VCaP (cell line): ENCODE measurements at regions not wholly inside any gene's neighbourhood (a gene's known extent, or its start where the extent isn't known, plus 50 kb on each side); places are given as distances from the start of the nearest gene placed in this dataset.
"Not testable (repeated sequence)": the region's sequence is repeated elsewhere in the genome, so short reads cannot be mapped to it uniquely, and the experiment has no call there.

Experiments
- H3K27ac ChIP-seq: fragments of 450-650 bp; 2 replicates; pipeline ENCODE4 v1.5.1; 2017
- TF ChIP-seq, protein P1 (sequence below): fragments of 450-650 bp; conservative IDR thresholded peaks from 2 replicates; pipeline ENCODE4 v1.5.1; 2017; ENCODE audit warnings: mild to moderate bottlenecking, moderate library complexity

DNA sequence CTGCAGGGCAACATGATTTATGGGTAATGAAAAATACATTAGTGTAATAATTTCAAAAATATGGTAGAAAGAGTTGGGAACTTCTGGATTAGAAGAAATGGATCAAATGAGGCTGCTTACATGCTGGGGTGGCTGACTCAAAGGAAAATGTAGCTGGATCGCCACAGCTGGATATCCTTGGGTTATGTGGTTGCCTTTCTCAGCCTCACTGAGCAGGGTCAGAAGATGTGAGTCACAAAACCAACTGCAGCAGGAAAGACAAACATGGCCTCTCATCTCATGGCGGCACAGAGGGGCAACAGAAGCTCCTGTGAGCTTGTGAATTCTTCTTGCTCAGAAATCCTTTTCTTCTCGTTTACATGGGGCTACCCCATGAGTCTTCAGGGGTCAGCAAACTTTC, 317.1 kb upstream of the SPRED2 start:
- no peak overlapping the region for H3K27ac ChIP-seq
- TF ChIP-seq, protein P1, sequence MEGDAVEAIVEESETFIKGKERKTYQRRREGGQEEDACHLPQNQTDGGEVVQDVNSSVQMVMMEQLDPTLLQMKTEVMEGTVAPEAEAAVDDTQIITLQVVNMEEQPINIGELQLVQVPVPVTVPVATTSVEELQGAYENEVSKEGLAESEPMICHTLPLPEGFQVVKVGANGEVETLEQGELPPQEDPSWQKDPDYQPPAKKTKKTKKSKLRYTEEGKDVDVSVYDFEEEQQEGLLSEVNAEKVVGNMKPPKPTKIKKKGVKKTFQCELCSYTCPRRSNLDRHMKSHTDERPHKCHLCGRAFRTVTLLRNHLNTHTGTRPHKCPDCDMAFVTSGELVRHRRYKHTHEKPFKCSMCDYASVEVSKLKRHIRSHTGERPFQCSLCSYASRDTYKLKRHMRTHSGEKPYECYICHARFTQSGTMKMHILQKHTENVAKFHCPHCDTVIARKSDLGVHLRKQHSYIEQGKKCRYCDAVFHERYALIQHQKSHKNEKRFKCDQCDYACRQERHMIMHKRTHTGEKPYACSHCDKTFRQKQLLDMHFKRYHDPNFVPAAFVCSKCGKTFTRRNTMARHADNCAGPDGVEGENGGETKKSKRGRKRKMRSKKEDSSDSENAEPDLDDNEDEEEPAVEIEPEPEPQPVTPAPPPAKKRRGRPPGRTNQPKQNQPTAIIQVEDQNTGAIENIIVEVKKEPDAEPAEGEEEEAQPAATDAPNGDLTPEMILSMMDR: no peak

DNA sequence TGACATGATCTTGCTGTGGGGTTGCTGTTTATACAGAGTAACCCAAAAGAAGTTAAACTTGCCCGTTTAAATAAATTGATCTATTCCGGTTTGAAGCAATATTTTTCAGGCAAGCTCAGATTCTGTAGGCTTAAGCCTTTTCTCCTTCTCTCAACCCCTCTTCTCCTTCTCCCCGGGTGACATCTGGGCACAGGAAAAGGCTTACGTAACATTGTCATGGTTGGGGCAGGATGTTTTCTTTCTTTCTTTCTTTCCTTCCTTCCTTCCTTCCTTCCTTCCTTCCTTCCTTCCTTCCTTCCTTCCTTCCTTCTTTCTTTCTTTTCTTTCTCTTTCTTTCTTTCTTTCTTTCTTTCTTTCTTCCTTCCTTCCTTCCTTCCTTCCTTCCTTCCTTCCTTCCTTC, 315.5 kb upstream of the SPRED2 start:
- H3K27ac ChIP-seq: not testable (repeated sequence)

DNA sequence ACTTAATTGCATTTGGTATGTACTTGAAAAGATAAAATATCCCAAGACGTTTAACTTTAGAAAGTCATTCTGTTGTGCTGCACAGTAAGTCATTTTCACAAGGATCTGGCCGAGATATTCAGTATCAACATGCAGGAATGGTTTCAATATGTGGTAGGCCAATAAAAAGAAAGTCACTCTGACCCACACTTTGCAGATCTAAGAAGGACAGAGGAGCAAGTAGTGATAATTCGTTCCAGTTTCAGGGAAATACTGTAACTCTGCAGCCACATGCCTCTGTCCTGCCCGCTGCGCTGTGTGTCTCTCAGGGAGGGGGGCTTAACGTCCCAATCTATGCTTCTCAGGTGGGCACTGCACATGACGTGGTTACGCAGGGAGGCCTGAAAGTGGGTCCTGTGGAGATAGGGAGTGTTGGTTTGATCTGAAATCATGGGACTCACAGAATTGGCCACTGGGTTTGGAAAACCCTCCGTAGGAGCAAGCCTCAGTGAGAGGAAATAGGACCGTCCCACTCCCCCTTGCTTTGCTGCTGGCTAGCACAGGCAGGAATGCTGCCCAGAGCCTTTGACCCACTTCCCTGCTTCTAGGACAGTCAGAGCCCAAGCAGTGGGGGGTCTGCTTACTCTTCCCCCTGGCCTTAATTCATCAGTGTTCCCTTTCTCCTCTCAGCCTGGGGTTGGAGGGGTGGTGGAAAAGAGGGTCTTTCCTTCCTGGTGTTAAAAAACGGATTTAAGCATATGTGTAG, 314.7 kb upstream of the SPRED2 start:
- H3K27ac ChIP-seq: no peak overlapping the region
- TF ChIP-seq, protein P1: no peak

DNA sequence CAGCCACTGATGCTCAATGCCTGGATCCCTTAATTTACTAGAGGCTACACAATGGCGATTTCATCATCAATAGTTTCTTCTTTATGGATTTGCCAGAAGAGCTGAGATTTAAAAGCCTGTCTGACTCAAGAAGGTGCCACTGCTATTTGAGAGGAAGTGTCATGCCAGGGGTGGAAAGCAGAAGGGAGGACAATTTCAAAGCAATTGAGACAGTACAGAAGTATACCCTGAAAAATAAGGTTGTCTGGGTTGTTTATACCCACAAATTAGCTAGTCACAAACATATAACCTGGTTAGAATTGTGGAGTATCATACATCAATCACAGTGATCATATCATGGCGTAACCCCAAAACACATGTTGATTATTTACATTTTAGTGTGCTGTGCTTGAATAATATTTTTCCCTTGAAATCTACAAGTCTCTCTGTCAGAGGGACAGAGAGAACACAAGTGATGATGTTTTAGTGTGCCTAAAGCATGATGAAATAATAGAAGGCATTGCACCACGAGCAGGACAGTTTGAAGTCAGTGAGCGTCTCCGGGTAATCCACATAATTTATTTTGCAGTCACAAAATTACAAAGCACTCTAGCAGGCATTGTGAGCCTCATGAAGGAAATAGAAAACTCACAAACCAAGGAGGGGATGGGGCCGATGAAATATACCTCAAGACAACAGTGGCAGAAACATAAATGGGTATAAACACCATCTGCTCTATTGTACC, 312.2 kb upstream of the SPRED2 start:
- no peak overlapping the region for H3K27ac ChIP-seq
- TF ChIP-seq, protein P1: no peak

DNA sequence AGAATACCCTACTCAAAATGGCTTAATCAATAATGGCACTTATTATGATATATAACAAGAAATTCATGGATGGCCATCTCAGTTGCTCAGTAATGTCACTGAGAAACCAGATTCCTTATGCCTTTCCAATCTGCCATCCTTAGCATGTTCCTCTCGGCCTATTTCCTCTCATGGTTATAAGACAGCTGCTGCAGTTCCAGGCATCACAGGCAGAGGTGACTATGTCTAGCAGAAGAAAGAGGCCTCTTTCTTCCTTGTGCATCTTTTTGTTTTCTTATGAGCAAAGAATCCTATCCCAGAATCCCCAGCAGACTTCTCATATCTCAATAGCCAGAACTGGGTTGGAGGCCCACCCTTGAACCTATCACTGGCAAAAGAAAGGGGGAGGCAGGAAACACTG, 310.6 kb upstream of the SPRED2 start:
- TF ChIP-seq, protein P1: no peak
- H3K27ac ChIP-seq: no peak overlapping the region

DNA sequence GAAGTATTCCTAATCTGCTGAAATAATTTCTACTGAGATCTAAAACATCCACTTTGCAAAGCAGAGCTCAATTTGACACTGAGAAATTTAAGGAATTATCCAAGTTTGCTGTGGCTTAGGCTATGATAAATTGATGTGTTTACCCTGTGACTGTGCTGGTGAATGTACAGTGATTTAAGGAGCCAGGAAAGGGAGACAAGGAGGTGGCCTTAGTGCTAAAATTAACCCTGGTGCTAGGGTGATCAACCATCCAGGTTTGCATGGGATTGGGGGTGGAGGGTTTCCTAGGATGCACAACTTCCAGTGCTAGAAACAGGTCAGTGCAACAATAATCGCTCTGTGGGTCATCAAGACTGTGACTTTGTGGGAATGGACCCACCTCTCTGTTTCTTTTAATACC, 307.5 kb upstream of the SPRED2 start:
- no peak overlapping the region for H3K27ac ChIP-seq
- TF ChIP-seq, protein P1: no peak

DNA sequence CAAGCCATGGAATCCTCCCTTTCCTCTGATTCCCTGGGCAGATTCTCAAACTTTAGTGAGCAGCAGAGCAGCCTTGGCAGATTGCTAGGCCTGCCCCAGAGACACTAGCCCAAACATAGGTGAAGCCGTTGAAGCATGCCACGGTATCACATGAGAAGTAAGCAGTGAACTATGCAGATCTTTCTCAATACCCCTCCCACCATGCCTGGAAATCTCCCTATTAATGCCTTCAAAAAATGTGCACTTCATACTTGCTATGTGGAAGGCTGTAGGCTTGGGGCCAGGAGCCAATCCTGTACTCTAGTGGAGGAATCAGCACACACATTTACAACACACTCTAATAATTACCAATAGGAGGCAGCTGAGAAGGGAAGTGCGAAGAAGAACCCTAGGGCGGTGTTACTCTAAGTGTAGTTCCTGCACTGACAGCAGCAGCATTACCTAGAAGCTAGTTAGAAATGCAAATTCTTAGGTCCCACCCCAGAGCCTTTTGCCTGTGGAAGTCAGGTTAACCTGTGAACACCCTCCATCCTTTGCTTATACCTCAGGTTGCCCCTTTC, 305.1 kb upstream of the SPRED2 start:
- TF ChIP-seq, protein P1: no peak
- no peak overlapping the region for H3K27ac ChIP-seq

DNA sequence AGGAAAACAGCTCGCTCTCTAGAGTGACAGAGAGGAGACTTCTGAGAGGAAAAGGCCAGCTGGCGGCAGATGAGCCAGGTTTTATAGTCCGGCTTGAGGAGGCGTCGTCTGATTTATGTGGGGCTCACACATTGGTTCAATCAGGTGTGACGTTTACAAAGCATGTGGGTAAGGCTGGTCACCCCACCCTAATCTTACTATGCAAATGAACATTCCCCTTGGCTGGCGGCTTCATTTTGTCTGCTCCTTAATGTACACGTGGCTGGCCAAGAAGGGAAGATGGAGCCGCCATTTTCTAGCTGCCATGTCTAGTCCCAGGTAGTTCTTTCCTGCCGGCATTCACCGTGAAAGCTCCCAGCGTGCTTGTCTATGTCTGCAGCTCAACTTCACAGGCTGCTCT, 299.1 kb upstream of the SPRED2 start:
- no peak overlapping the region for H3K27ac ChIP-seq
- TF ChIP-seq, protein P1: no peak
